Activated B cell treated with CpG ODN at 0.5 μM for 24 hours (primary cell): ENCODE measurements at regions not wholly inside any gene's neighbourhood (a gene's known extent, or its start where the extent isn't known, plus 50 kb on each side); places are given as distances from the start of the nearest gene placed in this dataset.

Experiments
- ATAC-seq: fragments of 200-7000 bp; cut with Tn5 transposase; one replicate; pipeline ENCODE4 v1.10.0; 2021; ENCODE audit warnings: low read depth, mild to moderate bottlenecking, moderate library complexity
- CTCF ChIA-PET: fragments of 350-600 bp; sonication (Branson Sonifier 250); formaldehyde crosslinking; loops from one replicate; lab custom pipeline; 2021; ENCODE audit warnings: antibody characterized with exemption; lab: Charles Lee
- POLR2A ChIA-PET: fragments of 350-600 bp; sonication (Branson Sonifier 250); formaldehyde crosslinking; loops from one replicate; lab custom pipeline; 2021; ENCODE audit warnings: antibody characterized with exemption; lab: Charles Lee
- DNase-seq: peaks from one replicate; pipeline ENCODE4 v3.0.0; 2022
- H3K27ac Mint-ChIP-seq: one replicate; pipeline ENCODE4 v1.8.0; 2020; ENCODE audit warnings: mixed read lengths
- H3K27me3 Mint-ChIP-seq: one replicate; pipeline ENCODE4 v1.8.0; 2021; ENCODE audit warnings: mixed read lengths
- H3K36me3 Mint-ChIP-seq: one replicate; pipeline ENCODE4 v1.8.0; 2021; ENCODE audit warnings: low read depth, mixed read lengths
- H3K4me1 Mint-ChIP-seq: one replicate; pipeline ENCODE4 v1.8.0; 2021; ENCODE audit warnings: mixed read lengths
- H3K4me3 Mint-ChIP-seq: one replicate; pipeline ENCODE4 v1.8.0; 2020; ENCODE audit warnings: mild to moderate bottlenecking, mixed read lengths
- H3K9me3 Mint-ChIP-seq: one replicate; pipeline ENCODE4 v1.8.0; 2020; ENCODE audit warnings: mixed read lengths
- intact Hi-C: fragments of 100-400 bp; cut with micrococcal nuclease; formaldehyde crosslinking; loops from one replicate; pipeline ENCODE4 v1.15.1; 2024
- TF ChIP-seq, protein P1 (sequence below): fragments of 200-600 bp; IDR thresholded peaks from one replicate; pipeline ENCODE4 v1.8.0; 2022; ENCODE audit warnings: antibody characterized with exemption, mild to moderate bottlenecking

DNA sequence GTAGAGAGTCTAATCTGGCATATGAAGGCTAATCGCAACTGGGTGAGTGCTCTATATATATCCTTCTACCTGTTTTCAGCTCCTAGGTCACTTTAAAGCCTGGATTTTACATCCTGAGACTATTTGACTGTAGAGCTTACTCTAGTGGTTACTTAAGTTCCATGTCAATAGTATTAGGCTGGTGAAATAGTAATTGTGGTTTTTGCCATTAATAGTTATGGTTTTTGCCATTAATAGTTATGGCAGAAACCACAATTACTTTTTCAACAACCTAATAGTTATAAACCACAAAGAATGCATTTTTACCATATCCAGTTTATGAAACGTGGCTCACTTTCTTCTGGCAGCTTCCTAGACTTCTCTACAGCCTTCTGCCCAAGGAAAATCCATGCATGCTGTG, 263.1 kb upstream of the KIAA1217 start:
- CTCF ChIA-PET = no interaction called here

DNA sequence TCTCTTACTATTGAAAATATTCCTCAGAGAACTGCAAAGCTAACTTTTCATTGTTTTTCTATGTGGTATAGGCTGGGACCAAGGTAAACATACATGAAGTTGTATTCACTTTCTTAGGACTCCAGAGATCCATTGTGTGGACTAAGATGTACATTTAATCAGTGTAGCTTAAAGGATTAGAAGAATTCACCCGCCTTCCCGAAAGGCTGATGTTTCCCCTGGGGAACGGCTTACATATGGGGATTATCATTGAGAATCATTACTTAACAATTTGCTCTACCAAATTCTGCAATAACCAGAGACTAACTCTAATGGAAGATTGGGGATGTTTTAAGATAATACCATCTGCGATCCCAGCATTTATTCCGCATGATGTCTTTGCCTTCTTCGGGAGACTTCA, 257.1 kb upstream of the KIAA1217 start:
- Mint-ChIP-seq H3K4me1 (no peaks in the 10 kb centered on the region), H3K27ac (no peak overlapping the region), H3K27me3 (no peaks in the 10 kb centered on the region), H3K4me3 (no peak overlapping the region), H3K36me3 (no peaks in the 10 kb centered on the region), H3K9me3 (peaks cover 10% of the 10 kb centered on the region)
- POLR2A ChIA-PET = no interaction called here
- ATAC-seq (no peak), DNase-seq (no peak)
- CTCF ChIA-PET = no interaction called here
- TF ChIP-seq, protein P1, sequence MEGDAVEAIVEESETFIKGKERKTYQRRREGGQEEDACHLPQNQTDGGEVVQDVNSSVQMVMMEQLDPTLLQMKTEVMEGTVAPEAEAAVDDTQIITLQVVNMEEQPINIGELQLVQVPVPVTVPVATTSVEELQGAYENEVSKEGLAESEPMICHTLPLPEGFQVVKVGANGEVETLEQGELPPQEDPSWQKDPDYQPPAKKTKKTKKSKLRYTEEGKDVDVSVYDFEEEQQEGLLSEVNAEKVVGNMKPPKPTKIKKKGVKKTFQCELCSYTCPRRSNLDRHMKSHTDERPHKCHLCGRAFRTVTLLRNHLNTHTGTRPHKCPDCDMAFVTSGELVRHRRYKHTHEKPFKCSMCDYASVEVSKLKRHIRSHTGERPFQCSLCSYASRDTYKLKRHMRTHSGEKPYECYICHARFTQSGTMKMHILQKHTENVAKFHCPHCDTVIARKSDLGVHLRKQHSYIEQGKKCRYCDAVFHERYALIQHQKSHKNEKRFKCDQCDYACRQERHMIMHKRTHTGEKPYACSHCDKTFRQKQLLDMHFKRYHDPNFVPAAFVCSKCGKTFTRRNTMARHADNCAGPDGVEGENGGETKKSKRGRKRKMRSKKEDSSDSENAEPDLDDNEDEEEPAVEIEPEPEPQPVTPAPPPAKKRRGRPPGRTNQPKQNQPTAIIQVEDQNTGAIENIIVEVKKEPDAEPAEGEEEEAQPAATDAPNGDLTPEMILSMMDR = no peak
- intact Hi-C loops = no loop called here

More for the DNA sequence above, 263.1 kb upstream of the KIAA1217 start:
- H3K36me3 Mint-ChIP-seq = no peaks in the 10 kb centered on the region
- no peak for ATAC-seq
- TF ChIP-seq, protein P1 = no peak
- no peak overlapping the region for H3K4me3 Mint-ChIP-seq
- H3K27ac Mint-ChIP-seq = no peak overlapping the region
- H3K27me3 Mint-ChIP-seq = no peaks in the 10 kb centered on the region
- POLR2A ChIA-PET = no interaction called here
- no peak for DNase-seq
- H3K9me3 Mint-ChIP-seq = no peaks in the 10 kb centered on the region
- intact Hi-C loops = no loop called here
- H3K4me1 Mint-ChIP-seq = no peaks in the 10 kb centered on the region

DNA sequence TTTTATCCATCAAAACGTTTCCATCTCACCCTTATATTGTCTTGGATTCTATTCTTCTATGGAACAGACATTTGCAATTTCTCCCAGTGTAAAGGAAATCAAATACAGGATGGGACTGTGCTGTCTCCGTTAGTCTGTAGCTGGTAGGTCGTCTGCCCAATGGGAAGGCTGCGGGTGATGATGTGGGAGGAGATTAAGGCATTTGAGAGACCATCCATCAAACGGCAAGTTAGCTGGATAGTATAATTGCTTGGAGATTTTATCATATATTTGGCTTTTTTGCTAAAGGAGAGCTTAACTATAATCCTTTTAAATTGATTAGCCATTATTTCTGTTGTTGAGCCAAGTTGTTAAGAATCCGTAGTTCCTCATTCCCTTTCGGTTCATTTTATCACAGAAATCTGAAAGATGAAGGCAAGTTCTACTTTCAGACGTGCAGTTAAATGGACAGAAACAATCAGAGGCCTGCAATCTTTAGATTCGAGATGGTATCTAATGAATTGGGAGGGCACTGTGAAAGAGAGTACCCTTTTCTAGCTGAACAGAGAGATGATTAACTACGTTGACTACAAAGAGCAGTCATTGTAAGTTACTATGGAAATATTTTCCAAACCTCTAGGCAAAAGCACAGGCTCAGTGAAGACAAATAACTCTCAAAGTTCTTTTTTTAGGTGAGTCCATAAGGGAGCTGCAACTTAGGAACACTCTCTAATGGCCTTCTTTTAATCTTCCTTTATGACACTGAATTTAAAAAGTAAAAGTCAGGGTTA, 253.3 kb upstream of the KIAA1217 start:
- CTCF ChIA-PET = no interaction called here
- intact Hi-C loops = no loop called here

DNA sequence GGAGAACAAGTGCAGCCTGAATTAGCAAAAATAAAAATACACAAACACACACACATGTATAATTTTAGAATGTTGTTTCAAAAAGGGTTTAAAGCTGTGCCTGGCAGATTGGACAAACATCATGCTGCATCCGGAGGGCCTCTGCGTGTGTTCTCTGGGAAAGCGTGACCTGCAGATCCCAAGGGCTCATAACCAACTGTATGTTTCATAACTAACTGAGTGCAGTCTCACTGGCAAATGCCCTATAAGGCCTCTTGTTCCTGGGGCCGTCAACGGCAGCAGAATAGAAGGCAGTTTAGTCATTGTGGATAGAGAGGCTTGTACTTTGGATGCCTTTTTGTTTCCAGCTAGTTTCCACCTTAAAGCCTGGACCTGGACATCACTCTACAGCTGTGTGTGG, 243.8 kb upstream of the KIAA1217 start:
- intact Hi-C loops = no loop called here
- Mint-ChIP-seq H3K36me3 (no peaks in the 10 kb centered on the region), H3K4me1 (no peaks in the 10 kb centered on the region), H3K27me3 (no peaks in the 10 kb centered on the region), H3K27ac (no peak overlapping the region), H3K4me3 (no peak overlapping the region), H3K9me3 (peaks cover 2% of the 10 kb centered on the region)
- POLR2A ChIA-PET = no interaction called here
- no peak for ATAC-seq
- CTCF ChIA-PET = no interaction called here
- TF ChIP-seq, protein P1 = no peak
- no peak for DNase-seq

More for the DNA sequence above, 253.3 kb upstream of the KIAA1217 start:
- Mint-ChIP-seq H3K36me3 (no peaks in the 10 kb centered on the region), H3K27me3 (no peaks in the 10 kb centered on the region), H3K9me3 (peaks cover 10% of the 10 kb centered on the region), H3K4me1 (no peaks in the 10 kb centered on the region), H3K27ac (no peak overlapping the region), H3K4me3 (no peak overlapping the region)
- no peak for DNase-seq
- ATAC-seq = no peak
- POLR2A ChIA-PET = no interaction called here
- TF ChIP-seq, protein P1 = no peak

DNA sequence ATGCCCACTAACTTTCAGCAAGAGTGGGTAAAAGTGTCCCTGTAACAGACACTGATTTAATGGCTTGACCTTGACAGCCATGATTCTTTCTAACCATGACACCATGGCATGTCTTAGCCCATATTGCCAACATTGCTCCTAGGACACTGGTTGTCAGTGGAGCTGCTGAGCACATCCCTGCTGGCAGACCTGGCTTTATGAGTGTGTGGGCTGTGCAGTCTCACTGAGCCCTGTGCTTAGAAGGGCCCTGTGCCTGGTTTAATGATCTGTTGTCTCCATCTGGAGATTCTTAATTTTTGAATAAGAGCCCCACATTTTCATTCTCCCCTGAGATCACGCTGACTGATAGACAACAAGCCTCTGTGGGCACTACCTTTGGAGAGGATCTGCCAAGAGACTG, 243.1 kb upstream of the KIAA1217 start:
- Mint-ChIP-seq H3K9me3 (peaks cover 2% of the 10 kb centered on the region), H3K4me1 (no peaks in the 10 kb centered on the region), H3K4me3 (no peak overlapping the region), H3K27me3 (no peaks in the 10 kb centered on the region), H3K36me3 (no peaks in the 10 kb centered on the region), H3K27ac (no peak overlapping the region)
- intact Hi-C loops = no loop called here
- POLR2A ChIA-PET = no interaction called here
- CTCF ChIA-PET = no interaction called here
- no peak for ATAC-seq
- DNase-seq = no peak
- TF ChIP-seq, protein P1 = no peak
